MM.1S (cell line): ENCODE measurements at regions not wholly inside any gene's neighbourhood (a gene's known extent, or its start where the extent isn't known, plus 50 kb on each side); places are given as distances from the start of the nearest gene placed in this dataset.

Experiments
- CTCF ChIP-seq: fragments of 300-600 bp; sonication (generic); IDR thresholded peaks from 2 replicates; pipeline ENCODE4 v1.5.1; 2016; ENCODE audit warnings: antibody characterized with exemption, low read length, mixed read lengths
- EZH2 ChIP-seq: fragments of 300-600 bp; sonication (generic); optimal IDR thresholded peaks from 2 replicates; pipeline ENCODE3; 2017; ENCODE audit warnings: low read depth, mild to moderate bottlenecking, antibody characterized with exemption, low read length, mixed read lengths

- TF ChIP-seq EZH2 (no peak), CTCF (no peak)
Measured at GRCh38 chr16:80230328-80231120, 310.3 kb upstream of the DYNLRB2 start.
